HL-60 (cell line): ENCODE measurements at regions not wholly inside any gene's neighbourhood (a gene's known extent, or its start where the extent isn't known, plus 50 kb on each side); places are given as distances from the start of the nearest gene placed in this dataset.

Experiments used
- DNase-seq, 2 experiments: peaks; one replicate each; pipeline ENCODE4 v3.0.0-alpha.2; 2010 to 2020; ENCODE audit warnings: low read depth in 1 of 2, low spot score in 1 of 2
- H3K27ac ChIP-seq: fragments of 250-450 bp; sonication (Bioruptor Pico); replicated peaks from 2 replicates; pipeline ENCODE4 v1.5.1; 2020; ENCODE audit warnings: mild to moderate bottlenecking, moderate library complexity
- H3K27me3 ChIP-seq: fragments of 250-450 bp; sonication (Bioruptor Pico); 2 replicates; pipeline ENCODE4 v1.5.1; 2021; ENCODE audit warnings: mild to moderate bottlenecking, moderate library complexity; ENCODE audit not compliant: insufficient read depth, poor library complexity, severe bottlenecking
- H3K4me3 ChIP-seq: replicated peaks from 2 replicates; pipeline ENCODE4 v1.5.1; 2011; ENCODE audit warnings: mild to moderate bottlenecking, control low read depth, low read length; ENCODE audit not compliant: insufficient read depth
- CTCF ChIP-seq: IDR thresholded peaks from one replicate; pipeline ENCODE4 v1.5.1; 2011; ENCODE audit warnings: low read length, control low read depth, inconsistent platforms; ENCODE audit not compliant: insufficient read depth
- GABPA ChIP-seq: IDR thresholded peaks from 2 replicates; pipeline ENCODE4 v1.6.1; 2012; ENCODE audit warnings: low read depth
- POLR2AphosphoS5 ChIP-seq: IDR thresholded peaks from 2 replicates; pipeline ENCODE4 v1.6.1; 2012; ENCODE audit warnings: low read depth
- REST ChIP-seq: IDR thresholded peaks from 2 replicates; pipeline ENCODE4 v1.6.1; 2012; ENCODE audit warnings: low read depth; ENCODE audit not compliant: insufficient replicate concordance
- SPI1 ChIP-seq: IDR thresholded peaks from 2 replicates; pipeline ENCODE4 v1.6.1; 2012; ENCODE audit warnings: low read depth, mild to moderate bottlenecking, borderline replicate concordance

DNA sequence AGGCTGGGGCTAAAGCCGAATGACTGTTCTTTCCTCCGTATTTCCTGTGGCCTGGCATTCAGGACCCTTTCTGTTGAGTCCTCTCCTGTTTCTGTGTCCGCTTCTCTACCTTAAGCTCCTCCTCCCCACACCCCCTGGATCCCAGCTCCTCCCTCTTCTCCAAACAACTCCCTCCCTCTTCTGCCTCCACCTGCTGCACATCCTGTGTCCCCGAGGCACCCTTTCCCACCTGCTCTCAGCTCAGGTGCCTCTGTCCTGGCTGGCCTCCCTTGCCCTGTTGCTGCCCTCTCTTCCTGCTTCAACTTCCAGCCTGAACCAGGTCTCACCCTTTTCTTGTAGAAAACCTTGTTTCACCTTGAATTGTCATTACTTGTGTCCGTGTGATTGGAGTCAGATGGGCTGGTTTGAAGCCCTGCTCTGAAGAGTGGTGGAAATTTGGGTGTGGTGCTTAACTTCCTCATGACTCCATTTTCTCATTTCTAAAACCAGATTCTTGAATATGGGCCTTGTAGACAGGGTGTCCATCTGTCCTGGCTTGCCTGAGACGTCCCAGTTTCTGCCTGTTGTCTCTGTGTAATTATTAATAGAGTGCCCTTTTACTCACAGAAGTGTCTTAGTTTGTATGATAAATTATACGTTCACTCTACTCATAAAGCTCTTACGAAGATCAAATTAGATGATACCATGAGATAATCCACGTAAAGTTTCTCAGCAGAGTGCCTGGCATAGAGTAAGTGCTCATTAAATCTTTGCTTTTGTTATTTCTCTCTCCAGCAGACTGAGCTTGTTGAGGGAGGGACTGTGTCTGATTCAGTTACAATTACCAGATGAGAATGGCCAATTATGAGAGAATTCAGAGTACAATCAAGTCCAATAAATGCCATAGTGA, 58.9 kb upstream of the TRABD2B start:
- TF ChIP-seq GABPA = no peak
- no peak for DNase-seq
- no peak overlapping the region for H3K4me3 ChIP-seq
- H3K27ac ChIP-seq = no peak overlapping the region
- H3K27me3 ChIP-seq = peaks cover 3% of the 10 kb centered on the region

- no peak for DNase-seq
- no peaks in the 10 kb centered on the region for H3K27me3 ChIP-seq
- no peak overlapping the region for H3K27ac ChIP-seq
- no peak for TF ChIP-seq GABPA
- TF ChIP-seq POLR2AphosphoS5 = no peak
- no peak for TF ChIP-seq CTCF
- TF ChIP-seq REST = no peak
- no peak for TF ChIP-seq SPI1
- H3K4me3 ChIP-seq = no peak overlapping the region
Observed at GRCh38 chr1:48054232-48054631, 57.0 kb upstream of the TRABD2B start.

DNA sequence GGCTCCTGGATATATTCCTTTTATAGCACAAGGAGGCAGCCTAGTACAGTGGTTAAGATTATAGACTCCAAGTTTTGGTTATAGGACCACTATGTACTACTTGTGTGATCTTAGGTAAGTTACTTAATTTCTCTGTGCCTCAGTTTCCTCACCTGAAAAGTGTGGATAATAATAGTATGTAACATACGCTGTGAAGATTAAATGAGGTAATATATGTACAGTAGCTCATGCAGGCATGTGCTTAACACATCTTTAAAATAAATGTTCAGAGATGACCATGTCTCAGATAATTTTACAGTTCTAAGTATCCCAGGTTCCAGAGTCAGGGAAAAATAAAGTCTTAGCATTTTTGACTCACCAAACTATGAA, 55.7 kb upstream of the TRABD2B start:
- no peak for DNase-seq
- no peak for TF ChIP-seq GABPA
- no peak for TF ChIP-seq POLR2AphosphoS5
- no peak for TF ChIP-seq SPI1
- no peak for TF ChIP-seq CTCF
- TF ChIP-seq REST = no peak
- Histone ChIP-seq H3K27me3 (no peaks in the 10 kb centered on the region), H3K4me3 (no peak overlapping the region), H3K27ac (no peak overlapping the region)

DNA sequence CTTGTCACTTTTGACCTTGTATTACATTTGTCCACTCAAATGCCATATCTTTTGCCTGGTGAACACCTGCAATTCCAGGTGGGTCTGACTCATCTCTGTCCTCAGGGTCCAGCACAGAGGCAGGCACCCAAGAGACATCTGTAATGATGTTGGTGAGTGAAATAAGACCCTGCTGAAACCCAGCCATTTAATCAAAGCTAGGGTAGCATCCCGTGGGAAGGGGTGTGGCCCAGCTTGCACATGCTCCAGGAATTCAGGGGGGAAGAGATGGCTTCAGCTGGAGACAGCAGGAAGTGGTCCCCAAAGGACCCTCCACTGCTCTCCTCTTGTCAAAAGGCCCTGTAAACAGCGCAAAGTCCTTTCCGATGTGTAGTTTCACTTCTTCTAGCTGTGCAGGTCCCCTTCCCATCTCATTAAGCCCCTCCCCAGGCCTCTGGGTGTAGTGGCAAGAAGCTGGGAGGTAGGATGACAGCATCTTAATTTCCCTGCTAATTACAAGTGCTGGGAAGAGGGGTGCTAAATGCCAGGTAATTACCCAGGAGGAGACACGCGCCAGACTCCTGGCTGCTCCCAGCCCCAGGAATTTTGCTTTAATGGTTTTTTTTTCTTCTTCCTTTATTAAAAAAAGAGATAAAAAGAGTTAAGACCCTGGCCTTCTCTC, 54.4 kb upstream of the TRABD2B start:
- no peak for DNase-seq
- Histone ChIP-seq H3K4me3 (no peak overlapping the region), H3K27ac (no peak overlapping the region), H3K27me3 (peaks cover under 1% of the 10 kb centered on the region)
- no peak for TF ChIP-seq REST
- TF ChIP-seq POLR2AphosphoS5 = no peak
- TF ChIP-seq SPI1 = no peak
- no peak for TF ChIP-seq GABPA
- no peak for TF ChIP-seq CTCF
